HG03159 (cell line): ENCODE measurements at regions not wholly inside any gene's neighbourhood (a gene's known extent, or its start where the extent isn't known, plus 50 kb on each side); places are given as distances from the start of the nearest gene placed in this dataset.

Experiments used
- ATAC-seq: cut with Tn5 transposase; IDR thresholded peaks from one replicate; pipeline ENCODE4 v1.9.1; 2021; ENCODE audit warnings: mild to moderate bottlenecking, moderate library complexity; ENCODE audit not compliant: unreplicated experiment

DNA sequence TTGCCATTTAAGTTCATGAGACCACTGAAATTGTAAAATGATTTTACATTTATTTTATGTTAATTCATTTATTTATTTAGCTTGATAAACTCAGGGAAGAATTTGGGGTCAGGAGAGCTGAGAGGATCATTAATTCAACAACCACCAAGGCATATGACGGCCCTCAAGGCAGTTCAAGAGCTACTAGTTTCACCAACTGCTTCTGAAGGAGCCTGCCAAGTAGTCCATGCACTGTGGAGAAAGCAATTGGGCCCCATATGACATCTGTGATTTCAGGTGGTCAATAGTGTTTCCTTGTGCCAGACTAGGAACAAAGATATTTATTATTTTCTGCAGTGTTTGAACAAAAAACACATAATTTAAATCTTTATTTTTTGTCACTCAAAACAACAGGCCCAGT, 236.4 kb downstream of the CASP12 start:
- ATAC-seq = no peak

DNA sequence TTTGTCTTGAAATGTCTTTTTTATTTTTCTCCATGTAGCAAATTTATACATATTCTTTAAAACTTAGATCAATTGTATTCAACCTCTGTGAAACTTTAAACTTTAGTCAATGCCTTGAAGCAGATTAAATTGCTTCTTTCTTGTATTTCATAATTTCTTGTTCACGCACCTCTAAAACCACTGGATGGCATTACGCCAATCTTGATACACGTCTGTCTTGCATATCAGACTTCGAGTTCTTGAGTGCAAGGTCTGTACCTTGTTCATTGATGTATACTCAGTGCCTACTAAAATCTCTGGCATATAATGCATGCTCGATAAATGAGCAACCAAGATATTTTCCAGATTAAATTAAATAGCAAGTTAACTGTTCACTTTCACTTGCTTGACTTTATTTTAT, 236.8 kb downstream of the CASP12 start:
- no peak for ATAC-seq

DNA sequence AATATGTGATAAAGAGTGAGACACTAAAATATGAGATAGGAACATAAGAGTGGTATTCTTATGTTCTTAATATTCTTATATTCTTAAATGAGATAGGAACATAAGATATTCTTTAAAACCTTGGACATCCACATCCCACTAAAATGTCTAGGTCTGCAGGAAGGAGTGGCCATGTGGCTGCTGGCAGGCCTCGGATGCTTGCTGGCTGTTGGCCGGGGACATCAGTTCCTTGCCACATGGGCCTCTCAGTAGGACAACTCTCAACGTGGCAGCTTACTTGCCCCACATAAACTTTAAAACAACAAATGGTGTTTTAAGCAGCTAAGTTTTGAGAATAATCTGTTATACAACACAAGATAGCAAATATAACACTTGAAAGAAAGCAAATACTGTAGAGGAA, 240.1 kb downstream of the CASP12 start:
- no peak for ATAC-seq

DNA sequence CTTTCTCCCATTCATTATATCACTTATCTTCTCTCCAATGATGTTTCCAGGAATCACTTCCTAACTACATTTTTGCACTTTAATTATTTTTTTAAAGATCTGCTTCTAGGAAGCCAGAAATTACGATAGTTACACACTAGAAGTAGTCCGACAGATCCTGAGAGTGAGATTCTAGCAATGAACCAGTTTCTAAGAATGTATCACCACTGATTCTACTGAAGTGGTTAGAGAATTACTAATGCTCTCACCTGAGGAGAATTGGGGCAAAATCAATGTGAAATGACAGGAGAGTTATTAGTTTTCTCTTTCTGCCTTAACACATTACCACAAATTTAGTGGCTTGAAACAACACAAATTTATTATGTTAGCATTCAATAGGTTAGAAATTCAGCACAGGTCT, 241.2 kb downstream of the CASP12 start:
- no peak for ATAC-seq

DNA sequence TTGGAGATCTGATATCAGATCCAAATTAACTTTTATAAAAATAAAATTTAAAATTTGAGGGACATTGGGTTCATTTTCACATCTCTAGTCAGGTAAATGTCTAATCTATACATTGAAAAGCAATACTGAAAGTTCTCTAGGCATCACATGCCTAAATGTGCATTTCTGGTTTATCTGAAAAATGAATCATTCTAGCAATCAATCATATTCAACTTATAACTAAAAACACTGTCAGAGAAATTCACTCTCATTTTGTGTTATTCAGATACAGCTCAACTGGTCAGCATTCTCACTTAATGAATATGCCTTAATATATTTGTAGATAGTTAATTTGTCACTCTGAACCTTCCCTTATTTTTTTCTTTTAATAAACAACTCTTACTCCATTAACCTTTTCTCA, 243.2 kb downstream of the CASP12 start:
- no peak for ATAC-seq

DNA sequence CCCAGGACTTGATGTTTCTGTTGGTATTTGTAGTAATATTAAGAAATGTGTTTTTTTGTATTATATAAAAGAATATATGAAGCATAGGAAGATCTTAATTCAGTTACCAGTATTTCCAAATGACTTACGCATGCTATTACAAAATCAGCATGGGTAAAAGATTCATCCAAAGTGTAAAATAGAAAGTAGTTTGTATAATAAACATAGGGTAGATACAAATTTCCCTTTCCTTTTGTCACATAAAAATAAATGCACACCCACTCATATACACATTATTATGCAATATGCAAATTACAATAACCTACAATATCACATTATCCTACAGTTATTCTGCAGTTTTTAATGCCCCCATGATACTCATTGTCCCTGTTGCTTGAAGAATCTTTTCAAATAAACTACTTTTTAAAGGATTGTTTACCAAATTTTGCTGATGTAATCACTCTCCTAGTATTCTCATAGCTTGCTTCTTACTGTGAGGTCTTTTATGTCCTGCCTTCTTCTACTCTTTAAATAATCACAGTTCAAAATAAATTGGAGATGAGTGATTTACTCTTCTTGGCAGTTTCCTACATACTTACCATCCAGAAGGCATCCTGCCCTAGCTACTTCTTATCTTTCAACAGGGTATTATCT, 244.0 kb downstream of the CASP12 start:
- no peak for ATAC-seq

DNA sequence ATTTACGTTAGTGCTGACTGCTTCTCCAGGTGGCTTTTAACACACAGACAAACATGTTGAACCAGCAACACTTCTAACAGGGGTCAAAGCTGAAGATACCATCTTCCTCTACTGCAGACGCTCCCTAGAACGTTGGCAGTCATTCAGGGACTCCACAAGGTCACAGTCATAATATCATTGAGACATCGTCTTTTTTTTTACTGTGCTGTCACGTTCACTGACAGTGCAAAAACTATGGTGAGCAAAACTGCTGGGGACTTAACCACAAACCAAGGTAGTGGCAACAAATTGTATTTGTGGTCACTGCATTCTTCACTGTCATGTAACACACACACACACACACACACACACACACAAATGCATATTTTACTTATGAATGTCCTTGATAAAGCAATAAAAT, 244.9 kb downstream of the CASP12 start:
- ATAC-seq = no peak

DNA sequence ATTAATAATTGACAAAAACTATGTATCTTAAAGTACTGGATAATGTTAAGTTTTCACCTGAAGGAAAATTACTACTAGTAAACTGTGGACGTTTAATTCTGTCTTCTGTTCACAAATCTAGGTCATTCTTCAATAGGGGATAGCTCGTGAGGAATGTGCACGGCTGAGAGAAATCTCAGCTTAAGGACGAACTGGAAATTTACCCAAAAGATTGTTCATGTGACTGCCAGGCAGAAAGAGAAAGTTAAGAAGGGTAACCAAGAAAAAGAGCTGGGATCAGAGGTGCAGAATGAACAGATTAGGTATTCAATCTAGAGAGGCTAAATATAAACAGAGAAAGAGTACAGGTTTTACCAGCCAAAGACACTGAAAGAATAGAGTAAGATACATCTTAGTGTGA, 245.3 kb downstream of the CASP12 start:
- ATAC-seq = no peak

DNA sequence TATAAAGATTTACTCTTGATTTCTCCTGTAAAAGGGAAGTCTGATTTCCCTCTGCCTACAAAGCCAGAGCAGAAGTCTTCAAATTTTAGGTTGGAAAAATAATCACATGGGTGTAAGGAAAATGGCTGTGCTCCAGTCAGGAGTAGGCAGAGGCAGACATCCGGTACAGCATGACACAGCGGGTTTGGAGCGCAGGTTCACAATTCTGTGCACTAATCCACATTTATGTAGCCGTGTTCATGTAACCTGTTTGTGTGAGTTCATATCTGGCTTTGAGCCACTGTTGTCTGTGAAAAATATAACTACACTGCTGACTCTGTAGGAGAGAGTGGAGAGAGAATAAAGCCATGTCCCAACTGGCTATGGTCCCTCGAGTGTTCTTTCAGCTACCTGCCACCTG, 248.0 kb downstream of the CASP12 start:
- ATAC-seq = no peak

DNA sequence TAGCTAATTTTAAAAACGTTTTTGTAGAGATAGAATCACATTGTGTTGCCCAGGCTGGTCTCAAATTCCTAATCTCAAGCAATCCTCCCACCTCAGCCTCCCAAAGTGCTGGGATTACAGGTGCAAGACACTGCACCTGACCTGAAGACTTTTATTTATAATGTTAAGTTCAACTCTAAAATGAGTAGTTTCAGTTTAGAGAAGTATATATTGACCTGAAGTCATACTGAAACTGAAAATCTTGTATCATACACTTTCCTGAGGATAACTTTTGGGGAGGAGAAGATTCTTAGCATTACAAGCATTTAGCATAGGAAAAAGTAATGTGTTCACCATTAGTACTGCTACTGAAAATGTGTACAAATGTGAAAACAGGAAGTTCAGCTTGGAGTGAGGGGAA, 249.3 kb downstream of the CASP12 start:
- no peak for ATAC-seq

DNA sequence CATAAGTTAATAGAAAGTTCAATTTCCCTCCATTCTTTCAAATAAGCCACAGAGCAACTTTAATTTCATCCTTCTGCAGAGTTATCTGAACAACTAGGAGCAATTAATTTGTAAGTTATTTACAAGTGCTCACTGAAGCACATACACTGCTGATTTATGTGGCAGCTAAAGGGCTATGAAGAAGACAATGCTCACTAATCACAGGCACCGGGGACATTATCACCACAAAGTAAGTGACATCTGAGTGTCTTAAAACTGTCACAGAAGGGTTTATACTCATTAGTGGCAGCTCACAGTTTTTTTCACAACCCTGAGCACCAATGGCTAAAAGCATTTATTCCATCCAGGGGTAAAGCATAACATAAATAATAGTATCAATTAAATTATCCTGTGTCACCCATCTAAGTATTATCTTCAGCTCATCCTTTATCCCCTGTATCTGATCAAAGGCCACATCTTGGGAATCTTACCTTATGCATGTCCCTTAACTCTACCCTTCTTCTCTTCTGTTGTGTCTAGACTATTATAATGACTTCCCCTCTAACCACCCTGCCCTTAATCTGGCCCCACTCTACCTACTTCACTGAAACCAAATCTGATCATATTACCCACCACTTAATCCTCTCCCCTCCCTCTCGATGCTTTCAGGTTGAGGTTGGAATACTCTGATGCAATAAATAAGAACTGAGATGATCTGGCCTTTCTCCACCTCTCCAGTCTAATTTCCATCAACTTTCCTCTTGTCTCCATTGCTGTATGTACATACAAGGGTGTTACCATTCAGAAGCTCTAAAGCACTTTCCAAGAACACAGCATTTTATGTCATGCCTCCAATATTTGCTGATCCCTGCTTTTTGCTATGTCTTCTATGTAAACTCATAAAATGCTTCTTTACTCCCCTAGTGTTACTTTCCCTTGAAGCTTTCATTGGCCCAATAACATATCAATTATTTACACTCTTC, 252.7 kb downstream of the CASP12 start:
- no peak for ATAC-seq

DNA sequence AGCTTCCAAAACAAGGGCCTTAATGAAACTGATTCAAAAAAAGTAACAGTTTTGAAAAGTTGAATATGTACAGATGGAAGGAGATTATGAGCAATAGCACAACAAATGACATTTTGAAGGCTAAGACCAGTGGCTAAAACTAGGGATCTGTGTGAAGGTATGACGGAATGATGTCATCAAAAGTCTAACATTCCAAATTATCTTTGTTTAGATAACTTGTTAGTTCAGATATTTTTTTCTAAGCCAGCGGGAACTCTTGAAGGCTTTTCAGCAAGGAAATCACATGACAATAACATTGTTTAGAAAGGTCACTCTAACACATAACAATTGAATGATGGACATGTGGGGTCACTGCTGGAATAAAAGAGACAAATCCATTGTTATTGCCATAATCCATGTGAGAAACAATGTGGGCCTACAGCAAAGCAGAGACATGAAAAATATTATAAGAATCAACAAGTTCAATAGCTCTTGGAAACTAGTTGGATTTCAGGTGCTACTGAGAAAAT, 260.5 kb downstream of the CASP12 start:
- ATAC-seq = no peak

DNA sequence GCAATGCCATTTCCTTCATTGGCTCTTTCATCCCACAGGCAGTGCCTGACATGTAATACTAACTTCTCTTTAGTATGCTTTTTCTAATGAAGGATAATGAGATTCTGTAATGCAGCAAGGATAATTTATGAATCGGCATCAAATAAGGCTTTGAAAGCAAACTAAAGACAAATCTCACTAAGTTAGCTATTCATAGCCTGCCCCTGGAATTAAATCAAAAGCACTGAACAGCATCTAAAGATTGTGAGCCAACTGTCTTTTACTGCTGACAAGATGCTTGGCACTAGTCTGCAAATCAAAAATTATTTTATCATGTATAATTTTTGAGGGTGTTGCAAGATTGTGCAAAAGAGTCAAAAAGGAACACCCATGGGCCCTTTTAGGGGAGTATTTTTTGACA, 265.0 kb downstream of the CASP12 start:
- ATAC-seq = no peak

DNA sequence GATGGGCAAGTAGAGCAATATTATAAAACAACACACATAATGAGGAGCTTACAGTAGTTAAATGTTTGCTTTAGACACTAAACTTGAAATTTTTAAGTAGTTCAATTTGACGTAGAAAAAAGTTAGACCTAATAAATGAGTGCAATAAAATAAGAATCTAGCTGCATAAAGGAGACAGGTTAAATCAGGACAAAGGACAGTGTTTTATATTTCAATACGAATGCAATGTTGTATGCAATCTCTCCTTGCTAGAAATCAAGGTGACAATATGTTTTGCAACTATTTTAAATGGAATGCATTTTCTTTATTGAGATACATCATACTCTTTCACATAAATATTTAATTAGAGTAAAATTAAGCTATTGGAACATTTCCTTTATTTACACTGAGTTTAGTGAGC, 267.9 kb downstream of the CASP12 start:
- ATAC-seq = no peak

DNA sequence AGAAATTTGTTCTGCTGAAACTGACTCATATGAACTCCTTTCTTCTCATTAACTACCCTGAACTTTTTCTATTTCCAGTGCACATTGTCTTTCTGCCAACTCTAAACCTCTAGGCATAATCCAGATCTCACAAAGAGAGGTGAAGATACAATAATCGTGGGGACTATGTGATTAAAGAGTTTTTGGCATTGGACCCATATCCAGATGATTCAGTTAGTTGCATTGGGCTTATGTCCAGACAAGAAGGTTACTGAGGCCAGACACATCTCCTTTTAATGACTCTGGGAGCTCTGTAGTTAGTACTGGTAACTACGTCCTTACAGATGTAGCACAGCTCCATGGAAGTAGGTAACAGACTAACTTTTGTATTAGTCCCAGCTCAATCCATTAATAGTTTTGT, 273.0 kb downstream of the CASP12 start:
- ATAC-seq = no peak

DNA sequence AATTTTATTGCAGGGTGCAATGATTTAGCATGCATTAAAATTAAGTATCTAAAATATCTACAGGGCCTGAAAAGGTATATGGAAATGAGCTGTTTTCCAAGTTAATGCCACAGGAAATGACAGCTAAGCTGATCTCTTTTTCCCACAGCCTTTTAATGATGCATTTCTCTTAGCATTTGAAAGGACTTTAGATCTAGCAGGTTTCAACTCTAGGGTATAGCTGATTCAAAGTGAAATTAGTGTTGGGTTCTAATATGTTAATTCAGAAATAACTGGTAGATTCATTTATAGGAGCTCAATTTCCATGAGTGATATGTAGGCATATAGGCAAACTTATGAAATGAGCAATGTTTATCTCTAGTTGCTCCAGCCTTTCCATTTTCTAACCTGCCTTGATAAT, 274.2 kb downstream of the CASP12 start:
- no peak for ATAC-seq

DNA sequence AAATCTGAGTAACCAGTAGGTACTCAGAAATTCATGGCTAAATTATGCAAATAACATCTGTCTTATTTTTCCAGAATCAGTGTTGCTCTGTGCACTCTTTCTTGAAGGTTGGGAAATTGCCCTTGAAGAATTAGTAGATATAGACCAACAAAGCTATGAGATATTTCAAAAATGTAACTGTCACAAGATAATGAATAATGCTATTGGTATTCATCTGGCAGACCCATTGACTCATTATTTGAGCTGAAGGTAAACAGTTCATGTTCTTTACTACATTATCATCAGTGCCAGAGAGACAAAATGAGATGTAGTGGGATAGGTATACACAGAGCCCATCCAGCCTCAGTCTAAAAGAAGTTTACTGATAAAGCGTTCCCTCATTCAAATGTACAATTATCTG, 274.7 kb downstream of the CASP12 start:
- no peak for ATAC-seq

DNA sequence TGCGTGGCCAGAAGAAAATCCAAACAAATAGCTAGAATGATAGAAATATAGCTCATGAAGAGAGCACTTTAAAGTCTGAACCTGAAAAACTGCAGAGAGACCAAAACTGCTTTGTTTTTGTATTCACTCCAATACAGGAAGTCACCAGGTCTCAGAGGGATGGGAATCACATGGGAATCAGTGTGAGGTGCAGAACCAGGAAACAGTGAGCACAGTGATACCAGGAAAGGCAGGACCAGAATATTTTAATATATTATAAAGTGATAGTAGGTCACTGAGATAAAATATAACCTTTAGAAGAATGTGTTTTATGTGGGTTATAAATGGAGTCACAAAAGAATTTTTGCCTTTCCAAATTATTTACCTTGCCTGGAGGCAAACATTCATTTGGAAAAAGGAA, 277.3 kb downstream of the CASP12 start:
- no peak for ATAC-seq

DNA sequence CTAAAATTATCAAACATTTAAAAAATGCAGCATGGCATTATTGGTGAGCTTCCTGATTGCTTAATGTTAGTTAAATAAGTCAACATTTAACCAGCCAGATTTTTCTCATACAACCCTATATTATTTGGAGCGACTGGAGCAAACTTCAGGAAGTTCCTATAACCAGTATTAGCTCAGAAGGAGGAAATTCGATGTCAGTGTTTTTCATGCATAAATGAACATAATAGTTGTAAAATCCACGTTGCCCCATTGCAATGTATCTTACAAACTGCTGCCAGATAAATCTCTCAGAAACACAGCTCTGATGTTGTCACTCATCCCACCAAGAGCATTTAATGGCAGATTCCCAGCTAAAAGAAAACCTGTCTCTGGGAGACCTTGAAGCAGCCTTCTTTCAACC, 278.5 kb downstream of the CASP12 start:
- ATAC-seq = no peak

DNA sequence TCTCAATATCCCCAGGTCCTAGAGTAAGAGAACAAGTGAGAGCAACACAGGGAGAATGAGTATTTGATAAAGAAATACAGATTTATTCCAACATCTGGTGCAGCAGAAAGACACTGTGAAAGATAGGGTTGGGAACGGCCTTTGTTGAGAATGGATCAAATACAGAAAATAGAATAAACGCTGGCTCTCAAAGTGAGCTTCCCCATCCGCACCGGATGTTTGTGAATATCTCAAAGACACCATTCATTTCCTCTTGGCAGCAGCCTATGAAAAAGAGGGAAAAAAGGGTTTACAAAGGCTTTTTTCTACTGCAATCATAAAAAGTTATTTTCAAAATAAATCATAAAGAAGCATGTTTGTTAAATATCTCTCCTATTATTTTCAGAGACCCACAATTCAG, 279.3 kb downstream of the CASP12 start:
- no peak for ATAC-seq

DNA sequence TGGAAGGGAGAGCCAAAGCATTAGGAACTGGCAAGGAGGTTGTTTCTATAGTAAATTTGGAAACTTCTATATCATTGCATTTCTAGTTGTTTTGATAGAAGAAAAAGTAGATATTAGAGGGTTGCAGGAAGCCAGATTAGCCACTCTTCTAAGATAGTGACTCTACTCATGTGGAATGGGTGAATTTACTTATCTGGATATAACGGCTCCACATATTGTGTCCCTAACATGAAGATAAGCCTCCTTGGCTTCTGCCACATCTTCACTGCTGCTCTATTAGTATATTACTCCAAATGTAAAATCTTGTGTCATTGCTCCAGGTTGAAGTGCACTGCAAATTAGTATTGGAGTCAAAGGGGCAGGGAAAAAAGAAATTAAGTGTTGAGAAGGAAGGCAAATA, 283.3 kb downstream of the CASP12 start:
- no peak for ATAC-seq

DNA sequence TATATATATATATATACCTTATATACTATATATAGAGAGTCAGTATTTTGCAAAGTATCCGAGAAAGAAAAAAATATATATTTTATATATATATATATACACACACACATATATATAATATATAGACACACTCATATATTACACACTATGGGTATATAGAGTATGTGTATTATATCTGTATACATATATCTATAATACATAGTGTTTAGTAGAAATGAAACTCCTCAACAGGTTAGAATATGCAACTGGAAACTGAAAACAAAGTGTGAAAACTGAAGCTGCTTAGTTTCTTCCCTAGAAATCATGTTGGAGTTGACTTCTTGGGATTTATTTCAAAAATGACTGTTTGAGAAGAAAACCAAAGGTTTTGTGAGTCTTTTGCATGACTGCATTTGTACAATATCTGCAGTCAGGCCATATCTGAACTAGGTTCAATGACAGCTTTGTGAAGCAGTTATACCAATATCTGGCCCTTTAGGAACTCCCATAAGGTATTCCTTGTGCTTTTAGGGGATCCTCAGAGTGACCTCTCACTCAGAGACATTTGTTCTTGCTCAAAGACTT, 284.1 kb downstream of the CASP12 start:
- no peak for ATAC-seq
